HG03095 (cell line): ENCODE measurements at regions not wholly inside any gene's neighbourhood (a gene's known extent, or its start where the extent isn't known, plus 50 kb on each side); places are given as distances from the start of the nearest gene placed in this dataset.

Experiments
- ATAC-seq: cut with Tn5 transposase; IDR thresholded peaks from one replicate; pipeline ENCODE4 v1.9.1; 2021; ENCODE audit warnings: moderate library complexity; ENCODE audit not compliant: unreplicated experiment

DNA sequence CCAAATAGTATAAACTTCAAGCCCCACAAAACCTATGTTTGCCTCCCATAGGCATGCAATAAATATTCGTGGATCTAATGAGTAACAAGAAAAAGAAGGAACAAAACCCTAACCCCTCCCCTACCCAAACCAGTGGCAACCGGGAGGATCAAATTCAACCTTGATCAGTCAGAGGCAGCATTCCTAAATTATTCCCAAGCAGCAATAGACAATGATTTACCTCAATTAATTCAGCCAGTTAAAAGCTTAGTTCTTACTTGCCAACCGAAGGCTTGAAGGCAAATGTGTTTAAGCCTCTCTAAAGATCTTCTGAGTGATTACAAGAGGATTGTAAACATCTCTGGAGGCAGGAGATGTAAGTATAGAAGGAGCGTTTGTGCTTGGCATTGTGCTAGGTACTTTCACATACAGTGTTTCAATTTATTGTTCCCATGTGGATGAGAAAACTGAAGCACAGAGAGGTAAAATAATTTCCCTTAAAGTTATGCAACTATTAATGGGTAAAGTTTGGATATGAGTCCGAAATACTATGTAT, 197.7 kb downstream of the MTX2 start:
- ATAC-seq = no peak

GRCh38 chr2:176467595-176467994, 198.4 kb downstream of the MTX2 start:
- ATAC-seq = no peak

DNA sequence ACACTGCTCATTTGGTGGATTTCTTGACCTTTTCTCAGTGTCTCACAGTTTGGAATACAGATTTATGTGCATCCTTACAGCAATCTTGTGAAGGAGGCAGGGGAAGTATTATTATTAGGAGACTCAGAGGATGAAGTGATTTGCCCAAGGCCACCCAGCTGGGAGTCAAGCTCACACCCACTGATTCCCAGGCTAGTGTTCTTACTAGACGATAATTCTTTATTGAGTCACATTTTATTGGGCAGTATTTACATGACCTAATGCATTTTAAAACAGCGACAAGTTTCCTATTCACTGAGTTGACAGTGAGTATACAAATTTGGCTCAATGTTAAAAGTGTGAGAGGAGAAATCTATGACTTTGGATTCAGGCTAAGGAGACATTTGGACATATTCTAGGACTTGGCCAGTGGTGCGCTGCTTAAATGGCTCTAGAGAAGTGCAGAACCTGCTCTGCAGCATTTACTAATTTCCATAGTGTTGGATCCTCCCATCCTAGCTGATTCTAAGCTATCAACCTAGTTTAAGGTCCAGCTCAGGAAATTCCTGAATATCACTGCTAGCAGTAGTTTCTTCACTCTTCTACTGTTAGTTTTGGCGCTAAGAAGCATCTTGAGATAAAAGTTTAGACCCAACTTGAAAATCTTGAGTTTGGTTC, 199.3 kb downstream of the MTX2 start:
- ATAC-seq = no peak

- ATAC-seq = no peak
Measured at GRCh38 chr2:176470713-176471112, 201.5 kb downstream of the MTX2 start.

- no peak for ATAC-seq
Measured at GRCh38 chr2:176471949-176472348, 202.7 kb downstream of the MTX2 start.

GRCh38 chr2:176473177-176473576, 203.9 kb downstream of the MTX2 start:
- ATAC-seq = peak; percentile 72

DNA sequence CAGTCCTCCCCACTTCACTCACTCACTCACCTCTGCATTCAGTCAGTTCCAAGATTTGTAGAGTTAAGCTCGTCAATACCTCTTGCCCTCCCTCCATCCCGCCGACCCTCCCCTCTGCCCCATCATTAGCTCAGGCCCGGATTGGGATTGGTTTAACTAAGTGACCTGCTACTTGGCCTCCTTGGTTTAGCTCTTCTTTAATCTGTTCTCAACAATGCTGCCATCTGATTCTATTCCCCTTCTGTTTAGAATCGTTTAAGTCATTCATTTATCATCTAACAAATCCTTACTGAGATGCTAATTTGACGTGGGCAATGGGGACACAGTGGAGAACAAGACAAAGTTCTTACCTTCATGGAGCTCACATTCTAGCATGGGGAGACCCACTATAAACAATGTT, 204.6 kb downstream of the MTX2 start:
- no peak for ATAC-seq

GRCh38 chr2:176477336-176477735, 208.1 kb downstream of the MTX2 start:
- no peak for ATAC-seq

GRCh38 chr2:176479961-176480360, 210.7 kb downstream of the MTX2 start:
- no peak for ATAC-seq

- no peak for ATAC-seq
Measured at GRCh38 chr2:176482107-176482506, 212.9 kb downstream of the MTX2 start.

DNA sequence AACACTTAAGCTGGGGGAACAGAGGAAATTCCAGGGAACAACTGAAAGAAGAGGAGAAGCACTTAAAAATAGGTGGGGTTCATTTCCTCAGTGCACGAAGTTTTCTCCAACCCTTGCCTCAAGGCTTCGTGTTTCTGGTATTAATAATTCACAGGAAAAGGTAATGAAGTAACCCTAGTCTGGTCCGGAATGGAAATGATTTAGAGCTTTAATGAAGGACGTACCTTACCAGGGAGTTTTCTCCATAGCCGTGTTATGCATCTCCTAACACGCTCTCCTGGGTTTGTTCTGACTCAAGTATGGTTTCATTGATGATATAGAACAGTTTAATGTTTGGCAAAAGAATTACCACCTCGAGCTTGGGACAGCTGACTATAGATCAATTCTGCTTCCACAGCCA, 214.2 kb downstream of the MTX2 start:
- ATAC-seq = no peak

GRCh38 chr2:176483901-176484568, 214.8 kb downstream of the MTX2 start:
- ATAC-seq = no peak

- ATAC-seq = no peak
Measured at GRCh38 chr2:176484838-176485237, 215.6 kb downstream of the MTX2 start.

DNA sequence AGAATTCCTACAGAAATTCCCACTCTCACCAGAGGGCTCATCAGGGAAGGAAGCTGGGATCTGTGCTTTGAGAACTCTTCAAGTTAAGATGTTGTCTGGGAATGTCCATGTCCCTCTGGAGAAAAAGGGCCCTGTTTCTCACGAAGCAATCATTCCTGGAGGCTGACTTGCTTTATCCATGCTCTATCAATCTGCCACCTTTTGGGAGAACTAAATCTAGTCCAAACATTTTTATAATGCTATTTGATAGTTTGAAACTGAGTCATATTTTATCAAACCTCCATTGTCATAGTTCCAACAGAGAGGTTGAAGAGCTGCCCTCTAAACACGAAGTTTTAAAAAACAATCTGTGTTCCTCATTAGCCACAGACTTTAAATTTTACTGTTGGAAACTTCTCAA, 219.2 kb downstream of the MTX2 start:
- ATAC-seq = no peak

- no peak for ATAC-seq
Measured at GRCh38 chr2:176490061-176490861, 221.0 kb downstream of the MTX2 start.

DNA sequence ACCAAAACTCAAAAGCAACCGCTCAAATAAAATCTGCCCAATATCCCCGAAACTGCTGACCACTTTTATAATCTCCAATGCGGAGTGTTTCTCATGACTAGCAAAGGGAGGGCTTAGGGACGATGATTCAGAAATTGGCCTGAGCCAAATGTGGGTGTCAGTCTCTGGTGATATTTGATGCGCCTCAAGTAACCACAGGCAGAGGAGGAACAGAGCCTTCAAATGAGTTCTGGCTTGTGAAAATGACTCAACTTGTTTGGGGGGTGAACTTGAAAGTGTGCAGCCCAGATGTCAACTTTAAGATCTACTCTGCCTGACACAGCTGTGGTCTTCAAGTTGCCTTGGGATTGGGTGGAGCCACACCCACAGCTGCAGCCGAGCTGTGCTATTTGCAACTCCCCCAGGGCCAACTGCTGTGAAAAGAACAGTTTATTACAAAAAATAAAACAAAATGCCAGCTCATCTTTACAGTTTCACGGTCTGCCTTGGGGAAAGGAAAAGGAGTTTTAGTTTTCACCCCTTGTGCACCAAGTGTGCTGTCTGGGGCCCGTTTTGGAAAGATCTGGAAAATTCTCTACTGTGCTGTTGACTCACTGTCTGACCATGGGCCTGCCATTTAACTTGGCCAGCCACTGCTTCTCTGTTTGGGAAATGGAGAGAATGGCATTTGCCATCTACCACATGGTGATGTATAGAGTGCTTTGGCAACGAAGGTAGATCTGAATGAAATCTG, 222.1 kb downstream of the MTX2 start:
- peak; percentile 91 for ATAC-seq

- ATAC-seq = no peak
Measured at GRCh38 chr2:176492583-176492982, 223.3 kb downstream of the MTX2 start.

- ATAC-seq = no peak
Measured at GRCh38 chr2:176493226-176493825, 224.1 kb downstream of the MTX2 start.

- ATAC-seq = no peak
Measured at GRCh38 chr2:176493909-176494308, 224.7 kb downstream of the MTX2 start.

DNA sequence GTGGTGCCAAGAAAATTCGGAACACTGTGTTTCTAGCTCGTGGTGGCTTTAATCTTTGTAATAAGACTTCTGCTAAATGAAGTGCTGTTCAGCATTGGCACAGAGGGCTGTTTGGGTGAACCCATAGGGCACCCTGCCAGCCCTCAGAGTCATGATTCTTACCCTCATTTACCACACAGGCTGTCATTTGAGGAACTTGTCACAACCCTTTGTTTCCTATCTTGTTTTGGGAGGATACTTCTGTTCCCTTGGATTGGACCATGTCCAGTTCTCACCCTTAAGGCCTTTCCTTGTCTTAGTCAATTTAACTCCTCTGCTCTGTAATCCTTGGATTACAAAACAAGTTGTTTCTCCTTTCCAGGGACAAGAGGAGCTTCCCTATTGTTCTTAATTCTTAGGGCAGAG, 225.7 kb downstream of the MTX2 start:
- no peak for ATAC-seq

DNA sequence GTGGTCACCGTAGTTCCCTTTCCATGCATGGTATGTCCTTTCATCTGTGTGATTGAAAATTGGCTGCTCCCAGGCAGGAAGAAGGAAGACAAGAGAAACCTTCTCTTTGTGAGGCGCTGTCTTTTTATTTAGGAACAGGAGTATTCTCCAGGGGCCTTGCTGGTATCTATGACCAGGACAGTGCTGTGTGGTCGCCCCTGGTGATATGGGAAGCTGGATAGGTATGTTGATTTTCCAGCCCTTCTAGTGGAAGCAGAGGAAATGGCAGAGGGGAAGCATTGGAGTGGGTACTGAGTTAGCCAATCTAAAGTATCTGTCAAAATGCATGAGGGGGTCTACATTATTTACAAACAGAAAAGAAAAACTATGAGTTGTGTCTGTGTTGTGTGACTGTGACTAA, 226.6 kb downstream of the MTX2 start:
- no peak for ATAC-seq
